Loucy (cell line): ENCODE measurements at regions not wholly inside any gene's neighbourhood (a gene's known extent, or its start where the extent isn't known, plus 50 kb on each side); places are given as distances from the start of the nearest gene placed in this dataset.
A peak's percentile ranks its signal among the peaks of the same experiment; 100 is the strongest.

ENCODE experiments used
- H2AFZ ChIP-seq: fragments of 200-600 bp; sonication (generic); 2 replicates; pipeline ENCODE4 v1.6.0; 2016; ENCODE audit warnings: antibody characterized with exemption, mild to moderate bottlenecking, low read length, moderate library complexity
- H3F3A ChIP-seq: fragments of 200-600 bp; 2 replicates; pipeline ENCODE4 v1.6.0; 2016; ENCODE audit warnings: antibody characterized with exemption, low read depth, mild to moderate bottlenecking
- H3K27me3 ChIP-seq: fragments of 200-600 bp; sonication (generic); 2 replicates; pipeline ENCODE4 v1.6.1; 2014; ENCODE audit warnings: low read length, mild to moderate bottlenecking; ENCODE audit not compliant: insufficient read depth, poor library complexity, severe bottlenecking
- H3K36me3 ChIP-seq: fragments of 200-600 bp; sonication (generic); 2 replicates; pipeline ENCODE4 v1.6.1; 2016; ENCODE audit warnings: low read length; ENCODE audit not compliant: insufficient read depth
- H3K4me1 ChIP-seq: fragments of 200-600 bp; sonication (generic); 2 replicates; pipeline ENCODE4 v1.5.1; 2014; ENCODE audit warnings: low read length, mild to moderate bottlenecking; ENCODE audit not compliant: insufficient read depth, poor library complexity, severe bottlenecking
- H3K4me2 ChIP-seq: fragments of 200-600 bp; sonication (generic); 2 replicates; pipeline ENCODE4 v1.6.0; 2014; ENCODE audit warnings: antibody characterized with exemption, low read length, low read depth, mild to moderate bottlenecking; ENCODE audit not compliant: poor library complexity, severe bottlenecking
- H3K4me3 ChIP-seq: fragments of 200-600 bp; sonication (generic); 2 replicates; pipeline ENCODE4 v1.5.1; 2014; ENCODE audit warnings: low read length, mild to moderate bottlenecking, mixed read lengths; ENCODE audit not compliant: poor library complexity, severe bottlenecking
- H3K79me2 ChIP-seq: fragments of 200-600 bp; sonication (generic); 2 replicates; pipeline ENCODE4 v1.6.1; 2014; ENCODE audit warnings: low read length; ENCODE audit not compliant: insufficient read depth
- H3K9ac ChIP-seq: fragments of 200-600 bp; sonication (generic); 2 replicates; pipeline ENCODE4 v1.6.0; 2014; ENCODE audit warnings: mild to moderate bottlenecking, low read depth, low read length, moderate library complexity; ENCODE audit not compliant: poor library complexity, severe bottlenecking
- H3K9me2 ChIP-seq: fragments of 200-600 bp; sonication (generic); replicated peaks from 2 replicates; pipeline ENCODE4 v1.6.1; 2016; ENCODE audit warnings: low read depth, low read length, mixed read lengths
- H3K9me3 ChIP-seq: fragments of 200-600 bp; sonication (generic); 2 replicates; pipeline ENCODE4 v1.6.1; 2014; ENCODE audit warnings: mild to moderate bottlenecking, antibody characterized with exemption, low read length, low read depth; ENCODE audit not compliant: insufficient read depth
- H4K20me1 ChIP-seq: fragments of 200-600 bp; sonication (generic); 2 replicates; pipeline ENCODE4 v1.6.0; 2014; ENCODE audit warnings: antibody characterized with exemption, low read length, mild to moderate bottlenecking; ENCODE audit not compliant: insufficient read depth, poor library complexity, severe bottlenecking
- EZH2phosphoT487 ChIP-seq: fragments of 200-600 bp; IDR thresholded peaks from 2 replicates; pipeline ENCODE4 v1.6.1; 2018; ENCODE audit warnings: antibody characterized with exemption, mild to moderate bottlenecking, moderate library complexity, borderline replicate concordance
- TF ChIP-seq, protein P1 (sequence below): fragments of 200-600 bp; sonication (generic); conservative IDR thresholded peaks from 2 replicates; pipeline ENCODE4 v1.5.1; 2014; ENCODE audit warnings: mild to moderate bottlenecking, antibody characterized with exemption, low read length

DNA sequence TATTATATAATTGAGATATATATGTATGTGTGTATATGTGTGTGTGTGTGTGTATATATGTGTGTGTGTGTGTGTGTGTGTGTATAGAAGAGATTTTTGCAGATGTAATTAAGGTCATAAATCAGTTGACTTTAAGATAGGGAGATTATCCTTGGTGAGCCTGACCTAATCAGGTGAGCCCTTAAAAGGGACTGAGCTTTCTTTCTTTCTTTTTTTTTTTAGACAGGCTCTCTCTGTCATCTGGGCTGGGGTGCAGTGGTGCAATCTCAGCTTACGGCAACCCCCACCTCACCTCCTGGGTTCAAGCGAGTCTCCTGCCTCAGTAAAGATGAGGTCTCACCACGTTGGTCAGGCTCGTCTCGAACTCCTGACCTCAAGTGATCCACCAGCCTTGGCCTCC is 155.1 kb upstream of the RASGEF1B start:
- H3K9me3 ChIP-seq, result no peaks in the 10 kb centered on the region
- TF ChIP-seq, protein P1, sequence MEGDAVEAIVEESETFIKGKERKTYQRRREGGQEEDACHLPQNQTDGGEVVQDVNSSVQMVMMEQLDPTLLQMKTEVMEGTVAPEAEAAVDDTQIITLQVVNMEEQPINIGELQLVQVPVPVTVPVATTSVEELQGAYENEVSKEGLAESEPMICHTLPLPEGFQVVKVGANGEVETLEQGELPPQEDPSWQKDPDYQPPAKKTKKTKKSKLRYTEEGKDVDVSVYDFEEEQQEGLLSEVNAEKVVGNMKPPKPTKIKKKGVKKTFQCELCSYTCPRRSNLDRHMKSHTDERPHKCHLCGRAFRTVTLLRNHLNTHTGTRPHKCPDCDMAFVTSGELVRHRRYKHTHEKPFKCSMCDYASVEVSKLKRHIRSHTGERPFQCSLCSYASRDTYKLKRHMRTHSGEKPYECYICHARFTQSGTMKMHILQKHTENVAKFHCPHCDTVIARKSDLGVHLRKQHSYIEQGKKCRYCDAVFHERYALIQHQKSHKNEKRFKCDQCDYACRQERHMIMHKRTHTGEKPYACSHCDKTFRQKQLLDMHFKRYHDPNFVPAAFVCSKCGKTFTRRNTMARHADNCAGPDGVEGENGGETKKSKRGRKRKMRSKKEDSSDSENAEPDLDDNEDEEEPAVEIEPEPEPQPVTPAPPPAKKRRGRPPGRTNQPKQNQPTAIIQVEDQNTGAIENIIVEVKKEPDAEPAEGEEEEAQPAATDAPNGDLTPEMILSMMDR, result no peak
- TF ChIP-seq EZH2phosphoT487, result no peak

DNA sequence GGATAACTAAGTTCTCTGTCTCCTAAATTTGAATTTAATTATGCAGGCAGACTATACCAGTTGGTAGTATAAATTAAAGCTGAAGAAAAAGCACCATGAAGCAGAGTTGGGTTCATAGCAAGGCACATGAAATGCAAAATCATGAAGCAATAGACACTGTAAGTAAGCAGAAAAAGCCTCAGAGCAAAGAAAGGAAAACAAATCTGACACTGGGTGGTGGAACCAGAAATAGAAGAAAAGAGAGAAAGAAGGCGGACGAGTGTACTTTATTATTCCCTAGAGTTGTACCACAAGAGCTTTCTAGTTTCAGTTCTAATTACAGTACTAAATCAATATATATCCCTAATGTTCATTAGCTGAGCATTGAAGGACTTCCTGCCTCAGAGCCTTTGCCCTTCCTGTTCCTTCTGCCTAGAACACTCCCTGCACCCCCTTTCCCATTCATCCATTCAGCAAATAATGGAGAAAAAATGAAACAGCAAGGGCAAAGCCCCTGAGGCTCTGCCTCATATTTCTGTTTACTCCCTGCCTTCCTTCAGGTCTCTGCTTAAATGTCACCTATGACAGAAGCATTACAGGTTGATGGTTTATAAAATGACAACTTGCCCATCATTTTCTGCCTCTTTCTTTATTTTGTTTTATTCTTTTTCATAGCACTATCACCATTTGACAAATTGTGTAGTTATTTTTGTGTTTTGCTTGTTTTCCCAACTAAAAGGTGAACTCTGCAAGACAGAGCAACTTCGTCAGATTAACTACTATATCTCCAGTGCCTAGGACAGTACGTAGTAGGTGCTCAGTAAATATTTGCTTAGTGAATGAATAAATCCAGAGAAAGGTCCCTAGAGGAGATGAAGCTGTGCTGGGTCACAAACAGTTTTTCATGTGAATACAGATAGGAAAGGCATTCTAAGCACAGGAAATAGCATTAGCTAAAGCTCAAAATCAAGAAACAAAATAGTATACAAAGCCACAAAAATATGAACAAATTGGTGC is 154.0 kb upstream of the RASGEF1B start:
- Histone ChIP-seq H3K4me1 (peaks cover 5% of the 10 kb centered on the region), H3K27me3 (no peaks in the 10 kb centered on the region), H3K9me2 (no peaks in the 10 kb centered on the region), H3K79me2 (no peaks in the 10 kb centered on the region), H3K9ac (no peak overlapping the region), H2AFZ (peak overlapping the region; percentile 28; the same call in 1 of the 2 replicates), H3K9me3 (no peaks in the 10 kb centered on the region), H3F3A (no peaks in the 10 kb centered on the region), H3K36me3 (no peaks in the 10 kb centered on the region), H3K4me3 (no peak overlapping the region), H3K4me2 (no peak overlapping the region), H4K20me1 (no peaks in the 10 kb centered on the region)
- no peak for TF ChIP-seq EZH2phosphoT487
- TF ChIP-seq, protein P1, result no peak

More for the DNA sequence above, 155.1 kb upstream of the RASGEF1B start:
- no peaks in the 10 kb centered on the region for H3K9me2 ChIP-seq
- no peaks in the 10 kb centered on the region for H3K36me3 ChIP-seq
- no peak overlapping the region for H3K9ac ChIP-seq
- no peaks in the 10 kb centered on the region for H3K79me2 ChIP-seq
- H3K4me3 ChIP-seq, result no peak overlapping the region
- no peak overlapping the region for H2AFZ ChIP-seq
- H3K4me2 ChIP-seq, result no peak overlapping the region
- H3K4me1 ChIP-seq, result peaks cover 5% of the 10 kb centered on the region
- H4K20me1 ChIP-seq, result no peaks in the 10 kb centered on the region
- H3F3A ChIP-seq, result no peaks in the 10 kb centered on the region
- no peaks in the 10 kb centered on the region for H3K27me3 ChIP-seq

DNA sequence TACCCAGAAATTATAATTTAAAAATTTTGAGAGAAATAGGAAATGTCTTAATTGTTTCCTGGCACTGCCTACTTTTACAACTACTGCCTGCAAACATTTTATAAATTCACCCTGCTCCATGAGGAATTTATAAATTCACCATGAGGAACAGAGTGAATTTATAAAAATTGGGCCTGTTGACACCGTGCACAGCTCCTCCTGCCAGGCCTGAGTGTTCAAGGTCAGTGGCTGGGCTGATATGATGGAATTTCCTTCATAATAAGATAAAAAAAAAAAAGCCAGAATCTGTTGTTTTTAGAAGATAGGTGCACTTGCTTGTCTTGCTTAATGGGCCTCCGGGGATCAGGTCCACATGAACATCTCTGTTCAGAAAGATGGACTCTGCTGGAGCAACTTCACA is 151.7 kb upstream of the RASGEF1B start:
- Histone ChIP-seq H3K79me2 (no peaks in the 10 kb centered on the region), H4K20me1 (no peaks in the 10 kb centered on the region), H3K4me3 (no peak overlapping the region), H2AFZ (no peak overlapping the region), H3K4me2 (no peak overlapping the region), H3K9me2 (no peaks in the 10 kb centered on the region), H3K36me3 (no peaks in the 10 kb centered on the region), H3K9me3 (no peaks in the 10 kb centered on the region), H3K9ac (no peak overlapping the region), H3K27me3 (no peaks in the 10 kb centered on the region), H3F3A (no peaks in the 10 kb centered on the region), H3K4me1 (peaks cover 5% of the 10 kb centered on the region)
- TF ChIP-seq, protein P1, result no peak
- TF ChIP-seq EZH2phosphoT487, result no peak
